Activated CD4-positive, alpha-beta memory T cell treated with anti-CD3 and anti-CD28 coated beads, Interleukin-2, amount 10 ng/mL, durations not matched to agents 7 days and 5 days (primary cell): ENCODE measurements at regions not wholly inside any gene's neighbourhood (a gene's known extent, or its start where the extent isn't known, plus 50 kb on each side); places are given as distances from the start of the nearest gene placed in this dataset.

Experiments used
- CTCF ChIA-PET: fragments of 350-600 bp; sonication (Branson Sonifier 250); formaldehyde crosslinking; loops from one replicate; lab custom pipeline; 2021; ENCODE audit warnings: antibody characterized with exemption, inconsistent platforms; lab: Charles Lee
- POLR2A ChIA-PET: fragments of 350-600 bp; sonication (Branson Sonifier 250); formaldehyde crosslinking; loops from one replicate; lab custom pipeline; 2021; ENCODE audit warnings: antibody characterized with exemption; lab: Charles Lee
- DNase-seq: peaks from one replicate; pipeline ENCODE4 v3.0.0-alpha.2; 2020
- H3K27ac Mint-ChIP-seq: one replicate; pipeline ENCODE4 v1.8.0; 2021; ENCODE audit warnings: mild to moderate bottlenecking, mixed read lengths
- H3K27me3 Mint-ChIP-seq: one replicate; pipeline ENCODE4 v1.8.0; 2021; ENCODE audit warnings: mixed read lengths
- H3K36me3 Mint-ChIP-seq: one replicate; pipeline ENCODE4 v1.8.0; 2021; ENCODE audit warnings: low read depth, mixed read lengths
- H3K4me1 Mint-ChIP-seq: one replicate; pipeline ENCODE4 v1.8.0; 2021; ENCODE audit warnings: mixed read lengths
- H3K4me3 Mint-ChIP-seq: one replicate; pipeline ENCODE4 v1.8.0; 2021; ENCODE audit warnings: mild to moderate bottlenecking, mixed read lengths
- H3K9me3 Mint-ChIP-seq: one replicate; pipeline ENCODE4 v1.8.0; 2021; ENCODE audit warnings: mixed read lengths

DNA sequence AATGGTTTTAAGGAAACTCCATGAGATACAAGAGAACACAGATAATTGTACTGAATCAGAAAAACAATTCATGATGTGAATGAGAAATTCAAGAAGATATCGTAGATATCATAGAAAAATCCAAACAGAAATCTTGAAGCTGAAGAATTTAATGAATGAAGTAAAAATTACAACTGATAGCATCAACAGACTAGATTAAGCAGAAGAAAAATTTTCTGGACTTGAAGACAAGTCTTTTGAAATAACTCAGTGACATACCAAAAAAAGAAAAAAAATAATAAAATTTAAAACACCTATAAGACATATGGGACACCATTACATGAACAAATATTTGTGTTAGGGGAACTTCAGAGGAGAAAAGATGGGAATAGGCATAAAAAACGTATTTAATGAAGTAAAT is 122.8 kb upstream of the SYT10 start:
- H3K9me3 Mint-ChIP-seq, result peaks cover 3% of the 10 kb centered on the region
- CTCF ChIA-PET, result no interaction called here
- no peak overlapping the region for H3K4me3 Mint-ChIP-seq
- H3K27ac Mint-ChIP-seq, result no peak overlapping the region
- POLR2A ChIA-PET, result no interaction called here
- H3K36me3 Mint-ChIP-seq, result no peaks in the 10 kb centered on the region
- H3K27me3 Mint-ChIP-seq, result no peaks in the 10 kb centered on the region
- H3K4me1 Mint-ChIP-seq, result no peaks in the 10 kb centered on the region
- no peak for DNase-seq

GRCh38 chr12:33566403-33566802 is 126.8 kb upstream of the SYT10 start:
- Mint-ChIP-seq H3K36me3 (no peaks in the 10 kb centered on the region), H3K4me3 (no peak overlapping the region), H3K27me3 (no peaks in the 10 kb centered on the region), H3K27ac (no peak overlapping the region), H3K4me1 (no peaks in the 10 kb centered on the region), H3K9me3 (peaks cover 3% of the 10 kb centered on the region)
- ChIA-PET POLR2A (no interaction called here), CTCF (no interaction called here)
- DNase-seq, result no peak

- Mint-ChIP-seq H3K4me3 (no peak overlapping the region), H3K27me3 (no peaks in the 10 kb centered on the region), H3K9me3 (peaks cover 7% of the 10 kb centered on the region), H3K36me3 (no peaks in the 10 kb centered on the region), H3K27ac (no peak overlapping the region), H3K4me1 (no peaks in the 10 kb centered on the region)
- DNase-seq, result no peak
- ChIA-PET CTCF (no interaction called here), POLR2A (no interaction called here)
Observed at GRCh38 chr12:33575346-33575745, 135.7 kb upstream of the SYT10 start.

- Mint-ChIP-seq H3K36me3 (no peaks in the 10 kb centered on the region), H3K27ac (no peak overlapping the region), H3K4me3 (no peak overlapping the region), H3K27me3 (no peaks in the 10 kb centered on the region), H3K4me1 (no peaks in the 10 kb centered on the region), H3K9me3 (peaks cover under 1% of the 10 kb centered on the region)
- DNase-seq, result no peak
- POLR2A ChIA-PET, result no interaction called here
- CTCF ChIA-PET, result no interaction called here
Observed at GRCh38 chr12:33581613-33582122, 142.0 kb upstream of the SYT10 start.

- no peaks in the 10 kb centered on the region for H3K36me3 Mint-ChIP-seq
- H3K4me1 Mint-ChIP-seq, result no peaks in the 10 kb centered on the region
- no peaks in the 10 kb centered on the region for H3K9me3 Mint-ChIP-seq
- ChIA-PET CTCF (no interaction called here), POLR2A (no interaction called here)
- no peaks in the 10 kb centered on the region for H3K27me3 Mint-ChIP-seq
- no peak for DNase-seq
- no peak overlapping the region for H3K4me3 Mint-ChIP-seq
- H3K27ac Mint-ChIP-seq, result no peak overlapping the region
Observed at GRCh38 chr12:33586576-33586975, 147.0 kb upstream of the SYT10 start.

GRCh38 chr12:33587354-33587753 is 147.7 kb upstream of the SYT10 start:
- CTCF ChIA-PET, result no interaction called here
- no peak for DNase-seq
- H3K4me1 Mint-ChIP-seq, result no peaks in the 10 kb centered on the region
- no peak overlapping the region for H3K27ac Mint-ChIP-seq
- no peaks in the 10 kb centered on the region for H3K27me3 Mint-ChIP-seq
- no peaks in the 10 kb centered on the region for H3K36me3 Mint-ChIP-seq
- POLR2A ChIA-PET, result no interaction called here
- H3K4me3 Mint-ChIP-seq, result no peak overlapping the region
- H3K9me3 Mint-ChIP-seq, result no peaks in the 10 kb centered on the region

DNA sequence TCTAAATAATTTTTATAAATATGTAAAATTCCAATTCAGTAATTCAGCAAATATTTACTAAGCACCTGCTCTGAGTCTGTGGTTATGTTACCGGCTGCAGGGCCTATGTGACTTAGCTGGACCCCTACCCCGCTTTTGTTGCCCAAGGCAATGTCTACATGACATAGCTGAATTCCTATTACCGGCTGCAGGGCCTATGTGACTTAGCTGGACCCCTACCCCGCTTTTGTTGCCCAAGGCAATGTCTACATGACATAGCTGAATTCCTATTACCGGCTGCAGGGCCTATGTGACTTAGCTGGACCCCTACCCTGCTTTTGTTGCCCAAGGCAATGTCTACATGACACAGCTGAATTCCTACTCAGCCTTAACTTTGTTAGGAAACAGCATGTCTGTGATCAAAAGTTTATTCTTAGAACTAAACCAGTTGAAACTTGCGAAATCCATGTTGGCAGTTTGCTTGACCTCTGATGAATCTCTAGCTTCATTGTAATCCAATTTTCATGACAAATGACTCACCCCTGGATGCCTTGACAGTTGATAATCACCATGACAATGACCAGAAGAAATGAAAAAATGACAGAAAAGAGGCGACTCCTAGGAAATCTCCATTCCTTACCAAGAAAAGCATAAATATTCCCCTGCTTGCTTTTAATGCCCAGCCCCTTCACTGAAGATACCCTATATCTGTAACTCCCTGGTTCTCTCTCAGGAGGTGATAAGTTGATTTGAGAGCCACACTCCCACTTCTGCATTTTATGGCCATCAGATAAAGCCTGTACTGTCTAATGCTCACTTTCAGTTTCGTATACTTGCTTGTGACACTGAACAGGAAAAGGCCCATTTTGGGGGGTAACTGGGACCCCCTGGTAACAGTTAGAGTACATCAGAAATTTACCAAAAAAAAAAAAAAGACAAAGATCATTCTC is 148.4 kb upstream of the SYT10 start:
- Mint-ChIP-seq H3K27me3 (no peaks in the 10 kb centered on the region), H3K36me3 (no peaks in the 10 kb centered on the region), H3K9me3 (no peaks in the 10 kb centered on the region), H3K4me3 (no peak overlapping the region), H3K27ac (no peak overlapping the region), H3K4me1 (no peaks in the 10 kb centered on the region)
- no peak for DNase-seq
- POLR2A ChIA-PET, result no interaction called here
- CTCF ChIA-PET, result no interaction called here

- POLR2A ChIA-PET, result no interaction called here
- H3K27ac Mint-ChIP-seq, result no peak overlapping the region
Observed at GRCh38 chr12:33588725-33589405, 149.2 kb upstream of the SYT10 start.

GRCh38 chr12:33589576-33590114 is 150.0 kb upstream of the SYT10 start:
- no peaks in the 10 kb centered on the region for H3K36me3 Mint-ChIP-seq

More at GRCh38 chr12:33588725-33589405, 149.2 kb upstream of the SYT10 start:
- H3K4me1 Mint-ChIP-seq, result no peaks in the 10 kb centered on the region
- H3K36me3 Mint-ChIP-seq, result no peaks in the 10 kb centered on the region
- no peaks in the 10 kb centered on the region for H3K27me3 Mint-ChIP-seq
- no peak overlapping the region for H3K4me3 Mint-ChIP-seq
- DNase-seq, result no peak
- no peaks in the 10 kb centered on the region for H3K9me3 Mint-ChIP-seq
- CTCF ChIA-PET, result no interaction called here

DNA sequence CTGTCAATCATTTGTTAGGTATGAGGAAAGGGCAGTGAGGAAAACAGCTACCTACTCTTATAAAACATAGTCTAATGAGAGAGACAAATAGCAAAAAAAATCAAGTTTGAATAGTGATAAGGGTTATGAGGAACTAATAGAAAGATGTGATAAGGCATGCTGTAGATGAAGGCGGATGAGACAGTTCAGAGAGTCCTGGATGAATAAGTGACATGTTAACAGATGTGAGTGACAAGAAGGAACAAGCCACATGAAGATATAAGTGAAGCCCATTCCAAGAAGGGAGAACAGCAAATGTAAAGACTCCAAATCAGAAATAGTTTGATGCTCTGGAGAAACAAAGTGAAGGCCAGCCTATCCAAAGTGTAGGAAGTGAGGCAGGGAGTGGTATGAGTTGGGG is 154.1 kb upstream of the SYT10 start:
- no peaks in the 10 kb centered on the region for H3K27me3 Mint-ChIP-seq
- no peaks in the 10 kb centered on the region for H3K4me1 Mint-ChIP-seq
- no peaks in the 10 kb centered on the region for H3K9me3 Mint-ChIP-seq
- no peaks in the 10 kb centered on the region for H3K36me3 Mint-ChIP-seq
- CTCF ChIA-PET, result no interaction called here
- no peak overlapping the region for H3K27ac Mint-ChIP-seq
- DNase-seq, result no peak
- no peak overlapping the region for H3K4me3 Mint-ChIP-seq
- POLR2A ChIA-PET, result no interaction called here

More at GRCh38 chr12:33589576-33590114, 150.0 kb upstream of the SYT10 start:
- POLR2A ChIA-PET, result no interaction called here
- CTCF ChIA-PET, result no interaction called here
- no peak overlapping the region for H3K4me3 Mint-ChIP-seq
- no peak overlapping the region for H3K27ac Mint-ChIP-seq
- no peaks in the 10 kb centered on the region for H3K27me3 Mint-ChIP-seq
- no peak for DNase-seq
- H3K4me1 Mint-ChIP-seq, result no peaks in the 10 kb centered on the region
- H3K9me3 Mint-ChIP-seq, result no peaks in the 10 kb centered on the region

- H3K9me3 Mint-ChIP-seq, result no peaks in the 10 kb centered on the region
- H3K36me3 Mint-ChIP-seq, result no peaks in the 10 kb centered on the region
- no peaks in the 10 kb centered on the region for H3K4me1 Mint-ChIP-seq
- CTCF ChIA-PET, result no interaction called here
- H3K4me3 Mint-ChIP-seq, result no peak overlapping the region
- H3K27me3 Mint-ChIP-seq, result no peaks in the 10 kb centered on the region
- no peak overlapping the region for H3K27ac Mint-ChIP-seq
- DNase-seq, result no peak
- POLR2A ChIA-PET, result interaction anchor here (0.6 kb wide), 1 partner anchor 12 kb away, joined by 3 read pairs; no protein-coding TSS in a partner anchor
Observed at GRCh38 chr12:33596061-33596460, 156.4 kb upstream of the SYT10 start.

- H3K4me3 Mint-ChIP-seq, result no peak overlapping the region
- no peak for DNase-seq
- CTCF ChIA-PET, result no interaction called here
- H3K27ac Mint-ChIP-seq, result no peak overlapping the region
- H3K36me3 Mint-ChIP-seq, result no peaks in the 10 kb centered on the region
- no peaks in the 10 kb centered on the region for H3K27me3 Mint-ChIP-seq
- no peaks in the 10 kb centered on the region for H3K4me1 Mint-ChIP-seq
- H3K9me3 Mint-ChIP-seq, result peaks cover 2% of the 10 kb centered on the region
- POLR2A ChIA-PET, result no interaction called here
Observed at GRCh38 chr12:33596814-33597213, 157.2 kb upstream of the SYT10 start.

- Mint-ChIP-seq H3K36me3 (no peaks in the 10 kb centered on the region), H3K27me3 (no peaks in the 10 kb centered on the region), H3K4me1 (no peaks in the 10 kb centered on the region), H3K9me3 (peaks cover 2% of the 10 kb centered on the region), H3K27ac (no peak overlapping the region), H3K4me3 (no peak overlapping the region)
- DNase-seq, result no peak
- ChIA-PET POLR2A (no interaction called here), CTCF (no interaction called here)
Observed at GRCh38 chr12:33602515-33602914, 162.9 kb upstream of the SYT10 start.
